IPS-15b (cell line): ENCODE measurements at regions not wholly inside any gene's neighbourhood (a gene's known extent, or its start where the extent isn't known, plus 50 kb on each side); places are given as distances from the start of the nearest gene placed in this dataset.

ENCODE experiments used
- H3K27me3 ChIP-seq: one replicate; pipeline ENCODE4 v1.6.1; 2013; ENCODE audit warnings: low read length; ENCODE audit not compliant: control insufficient read depth, insufficient read depth
- H3K36me3 ChIP-seq: one replicate; pipeline ENCODE4 v1.6.1; 2013; ENCODE audit warnings: low read length; ENCODE audit not compliant: control insufficient read depth, insufficient read depth
- H3K4me1 ChIP-seq: one replicate; pipeline ENCODE4 v1.6.1; 2013; ENCODE audit warnings: mild to moderate bottlenecking, low read length; ENCODE audit not compliant: control insufficient read depth, insufficient read depth
- H3K4me3 ChIP-seq: one replicate; pipeline ENCODE4 v1.5.1; 2013; ENCODE audit warnings: low read depth, low read length
- H3K9ac ChIP-seq: one replicate; pipeline ENCODE4 v1.6.1; 2013; ENCODE audit warnings: low read depth, mild to moderate bottlenecking, low read length
- H3K9me3 ChIP-seq: one replicate; pipeline ENCODE4 v1.6.1; 2013; ENCODE audit warnings: mild to moderate bottlenecking, low read length; ENCODE audit not compliant: control insufficient read depth, insufficient read depth

DNA sequence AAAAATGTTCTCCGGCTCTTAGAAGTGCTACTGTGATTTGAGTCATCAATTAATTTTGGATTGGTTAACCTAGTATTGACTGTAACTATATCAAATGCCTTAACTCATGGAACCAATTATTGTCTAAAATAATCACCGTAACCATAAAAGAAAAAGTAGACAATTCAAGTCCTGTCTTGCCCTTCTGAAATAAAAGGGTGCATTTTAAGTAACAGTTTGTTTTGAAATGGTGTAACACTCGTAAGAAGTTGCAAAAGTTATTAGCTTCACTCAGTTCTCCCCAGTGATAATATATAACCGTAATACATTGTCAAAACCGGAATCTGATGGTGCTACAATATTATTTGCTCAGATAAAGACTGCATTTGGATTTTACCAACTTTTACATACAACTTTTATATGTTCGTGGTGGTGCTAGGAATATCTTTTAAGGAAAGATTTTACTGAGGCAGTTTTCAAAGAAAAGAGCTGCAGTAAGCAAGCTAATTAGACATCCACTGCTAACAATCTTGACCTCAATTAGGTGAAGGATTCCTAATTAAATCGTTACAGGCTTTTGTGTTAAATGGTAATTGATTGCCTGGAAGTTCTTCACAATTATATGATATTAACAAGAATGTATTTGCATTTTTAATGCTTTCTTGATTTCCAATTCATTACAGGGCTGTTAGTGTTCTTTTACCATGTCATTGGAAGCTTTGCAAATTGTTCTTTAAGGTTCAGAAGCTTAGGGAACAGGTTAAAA lies 413.1 kb upstream of the MON1B start:
- no peaks in the 10 kb centered on the region for H3K36me3 ChIP-seq
- H3K27me3 ChIP-seq, result no peaks in the 10 kb centered on the region
- H3K4me3 ChIP-seq, result no peak overlapping the region
- no peak overlapping the region for H3K9ac ChIP-seq
- H3K9me3 ChIP-seq, result no peaks in the 10 kb centered on the region
- no peaks in the 10 kb centered on the region for H3K4me1 ChIP-seq

DNA sequence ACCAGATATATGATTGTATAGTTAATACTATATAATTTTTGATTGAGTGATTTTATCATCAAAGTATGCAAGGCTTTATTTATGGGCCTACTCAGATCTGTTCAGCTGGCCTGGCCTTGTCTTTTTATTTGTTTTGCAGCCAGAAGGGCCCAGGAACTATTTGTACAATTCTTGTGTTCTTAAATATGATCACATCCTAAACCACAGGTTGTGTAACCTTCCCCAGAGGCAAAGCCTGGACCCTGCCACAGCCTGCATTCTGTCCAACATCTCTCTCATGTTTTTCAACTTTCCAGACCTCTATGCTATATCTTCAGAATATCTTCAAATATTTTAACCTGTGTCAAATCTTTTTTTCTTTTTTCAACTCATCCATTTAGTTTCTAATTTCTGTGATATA lies 410.4 kb upstream of the MON1B start:
- Histone ChIP-seq H3K9ac (no peak overlapping the region), H3K27me3 (no peaks in the 10 kb centered on the region), H3K4me1 (no peaks in the 10 kb centered on the region), H3K9me3 (no peaks in the 10 kb centered on the region), H3K4me3 (no peak overlapping the region), H3K36me3 (no peaks in the 10 kb centered on the region)

DNA sequence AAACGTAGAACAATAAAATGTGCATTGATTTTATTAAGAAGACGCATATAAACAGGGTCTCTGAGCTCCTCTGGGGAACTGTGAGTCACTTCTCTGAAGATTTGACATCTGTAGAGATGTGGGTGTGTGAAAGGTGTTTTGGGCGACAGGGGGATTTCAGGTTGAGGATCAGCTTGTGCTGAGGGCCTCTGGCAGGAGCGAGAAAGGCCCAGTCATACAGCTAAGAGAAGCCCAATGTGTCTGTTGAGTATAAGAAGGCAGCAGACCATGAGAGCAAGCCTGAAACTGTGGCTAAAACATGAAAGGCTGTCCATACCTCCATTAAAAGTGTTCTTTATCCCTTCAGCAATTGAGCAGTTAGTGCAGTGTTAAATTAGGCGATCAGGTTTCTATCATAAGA lies 406.5 kb upstream of the MON1B start:
- no peak overlapping the region for H3K9ac ChIP-seq
- H3K4me1 ChIP-seq, result no peaks in the 10 kb centered on the region
- no peak overlapping the region for H3K4me3 ChIP-seq
- H3K9me3 ChIP-seq, result no peaks in the 10 kb centered on the region
- no peaks in the 10 kb centered on the region for H3K36me3 ChIP-seq
- H3K27me3 ChIP-seq, result no peaks in the 10 kb centered on the region

DNA sequence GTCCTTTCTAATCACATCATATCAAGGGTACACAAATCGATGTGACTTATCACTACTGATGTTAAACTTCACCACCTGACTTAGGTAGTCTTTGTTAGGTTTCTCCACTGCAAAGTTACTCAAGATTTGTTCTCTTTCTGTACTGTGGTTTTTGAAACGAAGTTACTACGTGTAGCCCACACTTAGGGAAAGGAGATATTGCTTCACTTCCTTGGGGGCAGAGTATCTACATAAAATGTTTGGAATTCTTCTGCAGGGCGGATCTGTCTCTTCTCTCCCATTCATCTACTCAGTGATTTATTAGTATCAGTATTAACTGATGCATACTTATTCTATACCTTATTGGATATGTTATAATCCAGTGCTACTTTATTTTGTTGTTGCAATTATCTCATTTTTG lies 403.6 kb upstream of the MON1B start:
- Histone ChIP-seq H3K4me1 (no peaks in the 10 kb centered on the region), H3K27me3 (no peaks in the 10 kb centered on the region), H3K36me3 (no peaks in the 10 kb centered on the region), H3K9ac (no peak overlapping the region), H3K9me3 (no peaks in the 10 kb centered on the region), H3K4me3 (no peak overlapping the region)

DNA sequence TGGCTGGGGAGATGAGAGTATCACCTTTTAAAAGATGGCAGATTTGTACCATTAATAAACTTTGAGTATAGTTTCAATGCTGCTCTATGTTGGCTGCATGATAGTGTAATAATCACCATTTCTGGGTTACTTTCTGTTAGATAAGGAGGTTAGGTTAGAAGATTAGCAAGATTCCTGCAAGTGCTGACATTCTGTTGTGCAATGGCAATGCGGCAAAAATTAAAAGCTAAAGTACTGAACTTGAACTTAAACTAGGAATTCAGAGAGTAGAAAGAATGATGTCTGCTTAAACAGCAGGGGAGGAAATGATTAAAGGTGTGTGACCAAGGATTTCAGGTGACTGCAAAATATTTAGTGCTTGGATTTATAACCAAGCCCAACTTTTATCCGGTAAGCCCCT lies 399.8 kb upstream of the MON1B start:
- Histone ChIP-seq H3K9ac (no peak overlapping the region), H3K4me1 (peaks cover 2% of the 10 kb centered on the region), H3K9me3 (no peaks in the 10 kb centered on the region), H3K36me3 (no peaks in the 10 kb centered on the region), H3K4me3 (no peak overlapping the region), H3K27me3 (no peaks in the 10 kb centered on the region)

DNA sequence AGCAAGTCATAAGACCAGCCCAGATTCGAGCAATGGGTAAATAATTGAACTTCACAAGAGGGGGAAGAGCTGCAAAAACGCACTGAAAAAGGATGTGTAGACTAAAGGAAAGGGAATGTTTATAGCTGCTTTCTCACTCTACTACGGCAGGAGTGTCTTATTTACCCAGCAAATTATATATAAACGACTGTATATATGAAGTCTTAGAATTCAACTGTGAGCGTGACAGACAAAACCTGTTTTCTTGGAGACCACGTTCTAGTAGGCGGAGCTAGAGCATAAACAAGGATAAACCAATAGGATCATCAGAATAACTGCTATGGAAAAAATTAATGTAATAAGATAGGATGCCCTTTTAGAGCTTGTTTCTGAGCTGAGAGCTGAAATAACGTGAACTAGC lies 394.6 kb upstream of the MON1B start:
- H3K4me1 ChIP-seq, result peaks cover 4% of the 10 kb centered on the region
- no peaks in the 10 kb centered on the region for H3K9me3 ChIP-seq
- H3K27me3 ChIP-seq, result no peaks in the 10 kb centered on the region
- H3K9ac ChIP-seq, result no peak overlapping the region
- no peak overlapping the region for H3K4me3 ChIP-seq
- no peaks in the 10 kb centered on the region for H3K36me3 ChIP-seq

DNA sequence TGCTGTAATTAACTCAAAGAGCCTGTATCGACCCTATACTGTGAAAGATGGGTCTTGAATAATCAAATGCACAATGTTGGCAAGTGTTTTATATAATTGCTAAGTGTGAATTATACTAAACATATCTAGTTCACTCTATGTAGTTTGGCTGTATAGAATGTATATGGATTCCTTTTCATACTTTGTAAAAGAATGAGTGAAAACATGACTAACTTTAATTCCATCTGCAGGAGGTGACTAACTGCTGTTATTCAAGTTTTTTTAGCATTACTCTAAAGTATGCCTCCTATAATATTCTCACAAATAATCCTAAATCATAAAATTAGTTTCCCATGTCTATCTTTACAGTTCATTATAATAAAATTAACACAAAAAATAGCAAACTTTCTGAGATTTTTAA lies 394.0 kb upstream of the MON1B start:
- H3K4me3 ChIP-seq, result no peak overlapping the region
- no peaks in the 10 kb centered on the region for H3K27me3 ChIP-seq
- H3K9ac ChIP-seq, result no peak overlapping the region
- H3K9me3 ChIP-seq, result no peaks in the 10 kb centered on the region
- H3K4me1 ChIP-seq, result peaks cover 4% of the 10 kb centered on the region
- H3K36me3 ChIP-seq, result no peaks in the 10 kb centered on the region

DNA sequence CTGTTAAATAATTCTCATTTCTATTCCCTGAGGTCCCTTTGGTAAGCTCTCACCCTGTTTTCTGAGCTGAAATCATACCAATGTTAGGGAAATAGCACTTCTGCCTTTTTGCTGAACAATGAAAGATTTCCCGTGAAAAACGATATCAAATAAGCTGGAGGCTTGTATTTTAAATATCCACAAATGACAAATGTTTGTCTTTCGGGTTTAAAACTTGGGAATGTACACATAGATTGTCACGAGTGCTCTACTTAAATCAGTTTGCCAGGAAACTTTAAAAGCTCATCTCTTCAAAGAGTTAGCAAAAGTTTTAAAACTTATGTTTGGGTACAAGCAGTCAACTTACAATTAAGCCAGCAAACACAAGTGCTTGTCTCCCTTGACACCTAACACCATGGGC lies 393.5 kb upstream of the MON1B start:
- Histone ChIP-seq H3K9ac (no peak overlapping the region), H3K4me1 (peaks cover 4% of the 10 kb centered on the region), H3K27me3 (no peaks in the 10 kb centered on the region), H3K36me3 (no peaks in the 10 kb centered on the region), H3K4me3 (no peak overlapping the region), H3K9me3 (no peaks in the 10 kb centered on the region)

DNA sequence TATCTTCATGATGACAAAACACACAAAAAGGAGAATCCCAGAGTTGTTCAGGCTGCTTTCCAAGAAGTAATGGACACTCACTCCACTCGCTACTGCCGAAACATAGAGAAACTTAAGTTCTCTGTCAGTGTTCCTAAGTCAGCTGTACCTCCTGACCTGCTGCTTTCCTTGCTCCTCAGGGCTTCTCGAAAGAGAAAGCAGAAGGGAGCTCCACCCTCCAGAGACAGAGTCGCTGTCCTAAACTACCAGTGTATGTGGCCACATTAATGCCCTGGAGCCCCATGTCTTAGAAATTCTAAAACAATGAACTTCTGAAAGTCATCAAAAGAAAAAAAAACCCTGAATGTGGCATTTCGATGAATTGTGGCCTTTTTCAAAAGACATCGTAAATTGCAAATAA lies 390.8 kb upstream of the MON1B start:
- Histone ChIP-seq H3K9ac (no peak overlapping the region), H3K9me3 (no peaks in the 10 kb centered on the region), H3K4me1 (peaks cover 4% of the 10 kb centered on the region), H3K36me3 (no peaks in the 10 kb centered on the region), H3K27me3 (no peaks in the 10 kb centered on the region), H3K4me3 (no peak overlapping the region)

DNA sequence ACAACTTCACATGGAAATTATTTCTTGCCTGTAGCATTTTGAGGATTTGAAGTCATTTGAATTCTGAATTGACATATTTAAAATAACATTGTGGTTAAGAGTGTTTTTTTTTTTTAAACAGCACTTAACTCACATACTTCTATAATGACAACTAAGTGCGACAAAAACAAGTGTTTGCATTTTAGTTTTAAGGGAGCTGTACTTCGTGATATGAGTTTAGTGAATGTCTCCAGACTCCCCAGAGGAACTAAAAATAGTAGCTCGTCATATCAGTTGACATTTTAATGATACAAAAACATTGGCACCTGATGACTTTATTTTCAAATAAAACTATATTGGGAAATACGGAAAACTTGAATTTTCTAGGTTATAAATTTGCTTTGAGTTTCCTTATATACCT lies 389.6 kb upstream of the MON1B start:
- Histone ChIP-seq H3K27me3 (no peaks in the 10 kb centered on the region), H3K9me3 (no peaks in the 10 kb centered on the region), H3K9ac (no peak overlapping the region), H3K4me1 (peaks cover under 1% of the 10 kb centered on the region), H3K36me3 (no peaks in the 10 kb centered on the region), H3K4me3 (no peak overlapping the region)

DNA sequence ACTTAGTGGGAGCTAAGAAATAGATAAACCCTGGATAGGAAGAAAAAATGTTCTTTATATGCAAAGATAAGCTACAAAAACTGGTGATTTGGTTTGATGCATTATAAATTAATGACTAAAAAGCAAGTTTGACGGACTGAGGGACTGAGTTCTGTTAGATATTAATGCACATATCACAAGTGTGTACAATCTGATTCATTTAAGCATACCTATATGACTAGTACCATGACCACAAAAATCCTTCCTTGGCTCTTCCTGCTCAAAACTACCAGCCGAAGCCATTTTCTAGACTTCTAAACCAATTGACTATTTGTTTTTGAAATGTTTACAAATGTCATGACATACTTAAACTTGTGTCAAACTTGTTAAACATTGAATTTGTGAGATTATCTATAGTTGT lies 374.5 kb upstream of the MON1B start:
- no peaks in the 10 kb centered on the region for H3K36me3 ChIP-seq
- no peaks in the 10 kb centered on the region for H3K27me3 ChIP-seq
- H3K4me3 ChIP-seq, result no peak overlapping the region
- H3K4me1 ChIP-seq, result no peaks in the 10 kb centered on the region
- H3K9me3 ChIP-seq, result no peaks in the 10 kb centered on the region
- no peak overlapping the region for H3K9ac ChIP-seq

DNA sequence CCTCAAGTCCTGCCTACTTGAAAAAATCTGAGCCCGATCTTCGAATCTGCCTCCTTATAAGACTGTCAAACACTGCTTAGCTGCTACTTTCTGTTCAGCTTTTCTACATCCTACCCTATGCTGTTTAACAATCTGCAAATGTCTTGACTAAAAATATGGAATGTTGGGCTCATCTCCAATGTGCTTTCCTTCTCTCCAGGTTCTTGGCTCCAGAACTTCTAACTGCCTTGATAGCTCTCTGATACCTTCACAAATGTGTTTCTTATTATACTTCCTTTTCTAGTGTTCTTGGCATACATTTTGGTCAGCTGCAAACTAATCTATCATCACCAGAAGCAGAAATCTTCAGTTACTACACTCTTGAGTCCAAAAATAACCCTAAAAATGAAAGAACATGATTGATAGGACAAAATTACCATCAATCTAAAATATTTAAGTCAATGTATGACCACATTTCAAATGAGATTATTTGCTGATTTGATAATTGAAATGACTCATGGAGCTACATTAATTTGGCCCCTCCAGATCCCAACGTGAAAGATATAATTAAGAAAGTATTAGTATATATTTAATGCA lies 372.3 kb upstream of the MON1B start:
- Histone ChIP-seq H3K9me3 (no peaks in the 10 kb centered on the region), H3K27me3 (no peaks in the 10 kb centered on the region), H3K4me3 (no peak overlapping the region), H3K9ac (no peak overlapping the region), H3K4me1 (no peaks in the 10 kb centered on the region), H3K36me3 (no peaks in the 10 kb centered on the region)
